ENCODE measurements at regions not wholly inside any gene's neighbourhood (a gene's known extent, or its start where the extent isn't known, plus 50 kb on each side); places are given as distances from the start of the nearest gene placed in this dataset.

GRCh38 chr18:39441648-39442047, 1876.0 kb upstream of the CELF4 start:
- no peak overlapping the region for H3K27ac ChIP-seq (ENCODE audit: low read depth, low read length, poor library complexity, severe bottlenecking)
- H4K20me1 ChIP-seq (ENCODE audit: insufficient read depth, low read length): no peaks in the 10 kb centered on the region
- no peaks in the 10 kb centered on the region for H3K79me2 ChIP-seq (ENCODE audit: insufficient read depth, low read depth, low read length)
- no peak overlapping the region for H3K4me3 ChIP-seq (ENCODE audit: low read depth, low read length, poor library complexity, severe bottlenecking)
- no peaks in the 10 kb centered on the region for H3K9me2 ChIP-seq (ENCODE audit: insufficient read depth, low read length)
- no peak for DNase-seq (ENCODE audit: low spot score)
- intact Hi-C loops (cut with micrococcal nuclease; ENCODE audit: unreplicated experiment): no loop called here
- no peak overlapping the region for H3K4me2 ChIP-seq (ENCODE audit: low read length)
- CTCF ChIA-PET (ENCODE audit: unreplicated experiment): no interaction called here
- no TSS peak for BruUV-seq (replicated peaks)
- no peak overlapping the region for H2AFZ ChIP-seq (ENCODE audit: low read length)
- no peaks in the 10 kb centered on the region for H3K36me3 ChIP-seq (ENCODE audit: insufficient read depth, low read length)
- TF ChIP-seq CTCF (conservative IDR thresholded peaks at IDR 0.05; ENCODE audit: low read length) (no peak), EZH2phosphoT487 (IDR thresholded peaks at IDR 0.05; ENCODE audit: borderline replicate concordance, low read depth, low read length) (no peak)
- no peaks in the 10 kb centered on the region for H3K9me3 ChIP-seq (ENCODE audit: low read length)
- no peaks in the 10 kb centered on the region for H3K4me1 ChIP-seq (ENCODE audit: insufficient read depth, low read length, poor library complexity, severe bottlenecking)
- POLR2A ChIA-PET: interaction anchor here (1.0 kb wide), 1 partner anchor 25 kb away, joined by 5 read pairs; no protein-coding TSS in a partner anchor

GRCh38 chr18:39435996-39436395, 1870.4 kb upstream of the CELF4 start:
- no peak overlapping the region for H2AFZ ChIP-seq (ENCODE audit: low read length)
- DNase-seq (ENCODE audit: low spot score): no peak
- no peaks in the 10 kb centered on the region for H3K9me3 ChIP-seq (ENCODE audit: low read length)
- BruUV-seq (replicated peaks): no TSS peak
- H3K9me2 ChIP-seq (ENCODE audit: insufficient read depth, low read length): no peaks in the 10 kb centered on the region
- ChIA-PET CTCF (ENCODE audit: unreplicated experiment) (no interaction called here), POLR2A (no interaction called here)
- H3K36me3 ChIP-seq (ENCODE audit: insufficient read depth, low read length): no peaks in the 10 kb centered on the region
- H3K4me2 ChIP-seq (ENCODE audit: low read length): no peak overlapping the region
- H3K27ac ChIP-seq (ENCODE audit: low read depth, low read length, poor library complexity, severe bottlenecking): no peak overlapping the region
- TF ChIP-seq EZH2phosphoT487 (IDR thresholded peaks at IDR 0.05; ENCODE audit: borderline replicate concordance, low read depth, low read length) (no peak), CTCF (conservative IDR thresholded peaks at IDR 0.05; ENCODE audit: low read length) (no peak)
- no peaks in the 10 kb centered on the region for H3K4me1 ChIP-seq (ENCODE audit: insufficient read depth, low read length, poor library complexity, severe bottlenecking)
- H3K79me2 ChIP-seq (ENCODE audit: insufficient read depth, low read depth, low read length): no peaks in the 10 kb centered on the region
- H3K4me3 ChIP-seq (ENCODE audit: low read depth, low read length, poor library complexity, severe bottlenecking): no peak overlapping the region
- intact Hi-C loops (cut with micrococcal nuclease; ENCODE audit: unreplicated experiment): no loop called here
- H4K20me1 ChIP-seq (ENCODE audit: insufficient read depth, low read length): no peaks in the 10 kb centered on the region

GRCh38 chr18:39435209-39435608, 1869.6 kb upstream of the CELF4 start:
- ChIA-PET CTCF (ENCODE audit: unreplicated experiment) (no interaction called here), POLR2A (no interaction called here)
- Histone ChIP-seq H3K9me3 (ENCODE audit: low read length) (no peaks in the 10 kb centered on the region), H3K36me3 (ENCODE audit: insufficient read depth, low read length) (no peaks in the 10 kb centered on the region), H3K9me2 (ENCODE audit: insufficient read depth, low read length) (no peaks in the 10 kb centered on the region), H3K79me2 (ENCODE audit: insufficient read depth, low read depth, low read length) (no peaks in the 10 kb centered on the region), H3K4me3 (ENCODE audit: low read depth, low read length, poor library complexity, severe bottlenecking) (no peak overlapping the region), H3K27ac (ENCODE audit: low read depth, low read length, poor library complexity, severe bottlenecking) (no peak overlapping the region), H3K4me2 (ENCODE audit: low read length) (no peak overlapping the region), H2AFZ (ENCODE audit: low read length) (no peak overlapping the region), H3K4me1 (ENCODE audit: insufficient read depth, low read length, poor library complexity, severe bottlenecking) (no peaks in the 10 kb centered on the region), H4K20me1 (ENCODE audit: insufficient read depth, low read length) (no peaks in the 10 kb centered on the region)
- intact Hi-C loops (cut with micrococcal nuclease; ENCODE audit: unreplicated experiment): no loop called here
- DNase-seq (ENCODE audit: low spot score): no peak
- BruUV-seq (replicated peaks): no TSS peak
- no peak for TF ChIP-seq CTCF (conservative IDR thresholded peaks at IDR 0.05; ENCODE audit: low read length)
- no peak for TF ChIP-seq EZH2phosphoT487 (IDR thresholded peaks at IDR 0.05; ENCODE audit: borderline replicate concordance, low read depth, low read length)
